ENCODE measurements at regions not wholly inside any gene's neighbourhood (a gene's known extent, or its start where the extent isn't known, plus 50 kb on each side); places are given as distances from the start of the nearest gene placed in this dataset.

DNA sequence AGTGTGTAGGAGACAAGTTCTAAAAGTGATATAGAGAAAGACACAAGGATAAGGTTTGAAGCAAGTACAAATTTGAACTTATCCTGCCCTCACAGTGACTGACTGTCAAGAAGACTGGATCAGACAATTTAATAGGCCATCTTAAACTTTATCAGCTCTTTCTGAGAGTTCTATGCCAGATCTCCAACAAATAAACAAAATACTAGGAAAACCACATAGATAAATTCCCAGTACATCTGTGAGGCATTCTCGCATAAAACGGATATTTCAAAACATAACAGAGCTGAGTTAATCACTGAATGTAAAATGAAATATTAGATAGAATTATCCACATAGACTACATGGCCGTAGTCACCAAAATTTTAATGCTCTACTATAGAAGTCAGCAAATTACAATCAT is 120.9 kb upstream of the LUZP2 start:
- Histone ChIP-seq H3K36me3 (ENCODE audit: low read depth) (no peaks in the 10 kb centered on the region), H3K27me3 (ENCODE audit: insufficient read depth, low read depth) (no peaks in the 10 kb centered on the region), H3K4me3 (no peak overlapping the region), H4K20me1 (ENCODE audit: insufficient read depth) (no peaks in the 10 kb centered on the region), H3K9me3 (ENCODE audit: insufficient read depth, low read depth) (no peaks in the 10 kb centered on the region), H3K4me1 (replicated peaks; ENCODE audit: insufficient read depth) (no peaks in the 10 kb centered on the region), H3F3A (ENCODE audit: insufficient read depth, low read depth) (no peaks in the 10 kb centered on the region), H3K4me2 (no peak overlapping the region), H2AFZ (no peak overlapping the region), H3K9me2 (ENCODE audit: insufficient read depth) (no peaks in the 10 kb centered on the region), H3K79me2 (ENCODE audit: low read depth) (no peaks in the 10 kb centered on the region), H3K27ac (no peak overlapping the region)
- POLR2A ChIA-PET (ENCODE audit: unreplicated experiment) = no interaction called here
- CTCF ChIA-PET = no interaction called here
- TF ChIP-seq CTCF (conservative IDR thresholded peaks at IDR 0.05) (no peak), EZH2 (IDR thresholded peaks at IDR 0.05; ENCODE audit: low read depth) (no peak)
- no TSS peak for BruUV-seq (replicated peaks)
- intact Hi-C loops (cut with micrococcal nuclease; ENCODE audit: unreplicated experiment) = no loop called here
- no peak for DNase-seq

- CTCF ChIA-PET = no interaction called here
Observed at GRCh38 chr11:24383137-24383536, 113.7 kb upstream of the LUZP2 start.

DNA sequence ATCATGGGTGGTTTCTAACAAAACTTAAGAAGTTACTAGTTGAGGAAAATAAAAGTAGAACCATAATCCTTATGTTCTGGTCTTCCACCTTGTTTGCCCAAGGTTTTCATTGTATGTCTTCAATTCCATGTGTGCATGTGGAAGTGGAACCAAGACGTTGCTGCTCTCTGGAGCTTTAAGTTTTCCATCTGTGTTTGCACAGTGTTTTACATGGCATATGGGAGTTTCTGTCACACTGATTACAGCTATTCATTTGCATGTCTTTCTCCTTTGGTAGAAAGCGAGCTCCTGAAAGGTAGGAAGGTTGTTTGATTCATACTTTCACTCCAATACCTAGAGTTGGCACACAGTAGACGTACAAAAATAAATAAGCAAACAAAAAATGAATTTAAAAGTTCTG is 112.6 kb upstream of the LUZP2 start:
- TF ChIP-seq EZH2 (IDR thresholded peaks at IDR 0.05; ENCODE audit: low read depth) (no peak), CTCF (conservative IDR thresholded peaks at IDR 0.05) (no peak)
- CTCF ChIA-PET = no interaction called here
- POLR2A ChIA-PET (ENCODE audit: unreplicated experiment) = interaction anchor here (0.6 kb wide), 1 partner anchor 33 kb away, joined by 6 read pairs; no protein-coding TSS in a partner anchor
- Histone ChIP-seq H3K9me3 (ENCODE audit: insufficient read depth, low read depth) (no peaks in the 10 kb centered on the region), H2AFZ (no peak overlapping the region), H3K4me3 (no peak overlapping the region), H3K4me1 (replicated peaks; ENCODE audit: insufficient read depth) (peaks cover 4% of the 10 kb centered on the region; the same call in 1 of the 2 replicates), H3K4me2 (no peak overlapping the region), H3K9me2 (ENCODE audit: insufficient read depth) (no peaks in the 10 kb centered on the region), H3F3A (ENCODE audit: insufficient read depth, low read depth) (no peaks in the 10 kb centered on the region), H3K27me3 (ENCODE audit: insufficient read depth, low read depth) (no peaks in the 10 kb centered on the region), H4K20me1 (ENCODE audit: insufficient read depth) (no peaks in the 10 kb centered on the region), H3K27ac (no peak overlapping the region), H3K36me3 (ENCODE audit: low read depth) (no peaks in the 10 kb centered on the region), H3K79me2 (ENCODE audit: low read depth) (no peaks in the 10 kb centered on the region)
- intact Hi-C loops (cut with micrococcal nuclease; ENCODE audit: unreplicated experiment) = loop anchor here (10.0 kb wide), 1 partner anchor 849 kb away; no protein-coding TSS in a partner anchor
- no peak for DNase-seq
- BruUV-seq (replicated peaks) = no TSS peak

More at GRCh38 chr11:24383137-24383536, 113.7 kb upstream of the LUZP2 start:
- no peaks in the 10 kb centered on the region for H3K9me3 ChIP-seq (ENCODE audit: insufficient read depth, low read depth)
- POLR2A ChIA-PET (ENCODE audit: unreplicated experiment) = no interaction called here
- no peak overlapping the region for H3K4me3 ChIP-seq
- no peak overlapping the region for H3K27ac ChIP-seq
- H4K20me1 ChIP-seq (ENCODE audit: insufficient read depth) = no peaks in the 10 kb centered on the region
- H3K4me1 ChIP-seq (replicated peaks; ENCODE audit: insufficient read depth) = peaks cover 4% of the 10 kb centered on the region; the same call in 1 of the 2 replicates
- H3K36me3 ChIP-seq (ENCODE audit: low read depth) = no peaks in the 10 kb centered on the region
- H3K79me2 ChIP-seq (ENCODE audit: low read depth) = no peaks in the 10 kb centered on the region
- no peak overlapping the region for H3K4me2 ChIP-seq
- no peaks in the 10 kb centered on the region for H3F3A ChIP-seq (ENCODE audit: insufficient read depth, low read depth)
- H3K27me3 ChIP-seq (ENCODE audit: insufficient read depth, low read depth) = no peaks in the 10 kb centered on the region
- H2AFZ ChIP-seq = no peak overlapping the region
- no peak for DNase-seq
- TF ChIP-seq CTCF (conservative IDR thresholded peaks at IDR 0.05) (no peak), EZH2 (IDR thresholded peaks at IDR 0.05; ENCODE audit: low read depth) (no peak)
- no peaks in the 10 kb centered on the region for H3K9me2 ChIP-seq (ENCODE audit: insufficient read depth)
- BruUV-seq (replicated peaks) = no TSS peak
- intact Hi-C loops (cut with micrococcal nuclease; ENCODE audit: unreplicated experiment) = loop anchor here (10.0 kb wide), 1 partner anchor 848 kb away; no protein-coding TSS in a partner anchor

Data from PC-9 (cell line).